Thoracic aorta (tissue), 2 donors: ENCODE measurements at regions not wholly inside any gene's neighbourhood (a gene's known extent, or its start where the extent isn't known, plus 50 kb on each side); places are given as distances from the start of the nearest gene placed in this dataset.
A peak's percentile ranks its signal among the peaks of the same experiment; 100 is the strongest.

Experiments
- ATAC-seq: fragments of 150-250 bp; one replicate; pipeline ENCODE4 v1.8.0; 2017; ENCODE audit warnings: low read depth; ENCODE audit not compliant: insufficient number of reproducible peaks, low FRiP score
- DNase-seq: peaks from one replicate; pipeline ENCODE4 v3.0.0-alpha.2; 2020; ENCODE audit warnings: low spot score
- H3K27ac ChIP-seq, 2 donors: fragments of 200-600 bp; sonication (generic); 1 replicate in 1 of 2; 2 replicates in 1 of 2; pipeline ENCODE4 v1.5.1; 2016; ENCODE audit warnings: mild to moderate bottlenecking in 2 of 2, moderate library complexity in 2 of 2
- H3K27me3 ChIP-seq: fragments of 200-600 bp; sonication (generic); replicated peaks from 2 replicates; pipeline ENCODE4 v1.6.0; 2016; ENCODE audit warnings: mild to moderate bottlenecking; ENCODE audit not compliant: insufficient read depth
- H3K36me3 ChIP-seq: fragments of 200-600 bp; sonication (generic); one replicate; pipeline ENCODE4 v1.5.1; 2016
- H3K4me1 ChIP-seq, 2 donors: fragments of 200-600 bp; sonication (generic); 1 replicate in 1 of 2; 2 replicates in 1 of 2; pipeline versions ENCODE4 v1.5.1 to v1.6.0; 2016; ENCODE audit warnings: low read depth in 2 of 2, mild to moderate bottlenecking in 1 of 2; ENCODE audit not compliant: control insufficient read depth in 1 of 2
- H3K4me3 ChIP-seq: fragments of 200-600 bp; sonication (generic); 2 replicates; pipeline ENCODE4 v1.5.1; 2016; ENCODE audit warnings: mild to moderate bottlenecking
- H3K9me3 ChIP-seq: fragments of 200-600 bp; sonication (generic); 2 replicates; pipeline ENCODE4 v1.5.1; 2016
- CTCF ChIP-seq: fragments of 200-600 bp; sonication (generic); IDR thresholded peaks from one replicate; pipeline ENCODE4 v1.5.1; 2019; ENCODE audit warnings: antibody characterized with exemption

GRCh38 chr6:121582262-121582661 is 146.8 kb downstream of the GJA1 start:
- H3K9me3 ChIP-seq, result no peaks in the 10 kb centered on the region
- no peaks in the 10 kb centered on the region for H3K27me3 ChIP-seq
- peaks cover 6 to 49% of the 10 kb centered on the region in 2 donors for H3K4me1 ChIP-seq
- ATAC-seq (no peak), DNase-seq (no peak)
- H3K4me3 ChIP-seq, result no peak overlapping the region
- TF ChIP-seq CTCF, result no peak
- no peaks in the 10 kb centered on the region for H3K36me3 ChIP-seq
- H3K27ac ChIP-seq, result no peak overlapping the region

DNA sequence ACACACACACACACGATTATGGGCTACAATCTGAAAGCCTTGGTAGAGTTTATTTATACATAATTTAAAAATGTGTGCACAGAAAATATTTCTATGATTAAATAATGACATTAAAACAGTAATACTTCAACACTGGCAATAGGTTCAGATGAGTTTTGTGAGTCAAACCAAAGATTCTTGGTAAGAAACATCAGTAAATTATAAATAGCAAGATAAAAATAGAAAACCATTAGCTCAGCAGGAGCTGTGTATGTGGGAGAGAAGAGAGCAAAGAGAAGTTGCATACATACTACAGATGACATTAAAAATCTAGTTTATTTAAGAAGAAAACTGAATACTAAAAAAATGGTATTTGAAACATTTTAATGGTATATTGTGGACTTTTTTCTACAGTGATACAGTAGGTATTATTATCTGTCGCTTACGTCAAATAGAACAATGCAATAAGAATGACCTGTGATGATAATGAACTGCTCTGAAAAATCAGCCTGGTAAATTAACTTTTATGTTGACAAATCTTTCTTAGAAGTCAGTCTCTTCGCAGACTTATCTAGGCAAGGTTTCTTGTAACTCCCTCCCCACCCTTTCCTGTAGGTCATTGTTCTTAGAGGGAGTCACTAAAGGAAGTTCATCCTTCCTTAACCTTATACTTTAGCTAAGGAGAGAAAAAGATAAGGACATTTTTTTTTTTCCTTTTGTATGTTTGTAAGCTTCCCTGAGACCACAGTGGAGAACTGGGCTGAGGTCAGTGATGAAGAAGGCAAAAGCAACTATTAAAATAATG is 149.3 kb downstream of the GJA1 start:
- H3K27ac ChIP-seq, result peak overlapping the region; percentile 32 to 44
- peak; percentile 91 for ATAC-seq

DNA sequence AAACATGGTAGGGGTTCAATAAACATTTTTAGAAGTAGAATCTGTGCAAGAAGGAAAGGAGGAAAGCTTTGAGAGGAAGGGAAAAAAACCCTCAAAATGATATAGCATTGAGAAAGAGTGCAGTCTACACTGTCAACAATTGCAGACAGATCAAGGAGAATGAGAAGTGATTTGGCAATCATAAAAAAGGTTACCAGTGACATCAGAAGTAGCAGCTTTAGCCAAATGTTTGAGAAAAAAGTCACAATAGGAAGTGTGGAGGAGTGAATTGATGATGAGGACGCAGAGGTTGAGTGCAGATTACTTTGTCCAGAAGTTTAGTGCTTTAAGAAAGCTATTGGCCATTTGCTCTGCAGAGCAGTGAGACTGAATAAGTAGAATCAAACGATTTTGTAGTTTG is 155.0 kb downstream of the GJA1 start:
- no peak for TF ChIP-seq CTCF
- DNase-seq (no peak), ATAC-seq (no peak)
- no peaks in the 10 kb centered on the region for H3K9me3 ChIP-seq
- H3K36me3 ChIP-seq, result no peaks in the 10 kb centered on the region
- H3K4me1 ChIP-seq, result peaks cover 12 to 33% of the 10 kb centered on the region in 2 donors
- no peak overlapping the region for H3K4me3 ChIP-seq
- no peak overlapping the region for H3K27ac ChIP-seq
- H3K27me3 ChIP-seq, result no peaks in the 10 kb centered on the region

More for the DNA sequence above, 149.3 kb downstream of the GJA1 start:
- Histone ChIP-seq H3K4me1 (peaks cover 14 to 51% of the 10 kb centered on the region in 2 donors), H3K36me3 (no peaks in the 10 kb centered on the region), H3K27me3 (no peaks in the 10 kb centered on the region), H3K4me3 (no peak overlapping the region), H3K9me3 (no peaks in the 10 kb centered on the region)
- TF ChIP-seq CTCF, result no peak
- no peak for DNase-seq

GRCh38 chr6:121590916-121591315 is 155.5 kb downstream of the GJA1 start:
- Histone ChIP-seq H3K4me3 (no peak overlapping the region), H3K9me3 (no peaks in the 10 kb centered on the region), H3K4me1 (peaks cover 12 to 31% of the 10 kb centered on the region in 2 donors), H3K27ac (no peak overlapping the region), H3K36me3 (no peaks in the 10 kb centered on the region), H3K27me3 (no peaks in the 10 kb centered on the region)
- ATAC-seq (no peak), DNase-seq (no peak)
- no peak for TF ChIP-seq CTCF

DNA sequence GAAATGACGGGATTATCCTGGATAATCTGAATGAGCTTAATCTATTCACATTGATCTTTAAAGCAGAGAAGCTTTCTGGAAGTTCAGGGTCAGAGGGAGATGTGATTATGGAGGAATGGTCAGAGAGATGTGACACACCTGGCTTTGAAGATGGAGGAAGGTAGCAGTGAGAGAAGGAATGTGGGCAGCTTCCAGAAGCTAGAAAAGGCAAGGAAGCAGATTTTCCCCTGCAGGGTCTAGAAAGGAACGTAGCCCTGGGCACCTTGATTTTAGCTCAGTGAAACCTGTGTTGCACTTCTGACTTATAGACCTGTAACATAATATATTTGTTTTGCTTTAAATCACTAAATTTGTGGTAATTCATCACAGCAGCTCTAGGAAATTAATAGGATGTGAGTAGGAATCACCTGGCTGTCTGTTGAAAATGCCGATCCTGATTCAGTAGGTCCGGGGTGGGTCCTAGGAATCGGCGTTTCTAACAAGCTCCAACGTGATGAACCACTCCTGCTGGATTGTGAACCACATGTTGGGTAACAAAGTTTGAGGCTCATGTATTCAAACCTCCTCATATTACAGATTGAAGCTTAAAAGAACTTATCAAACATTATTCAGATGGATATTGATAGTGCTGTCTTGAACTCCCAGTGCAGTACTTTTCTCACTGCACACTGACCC is 157.0 kb downstream of the GJA1 start:
- Histone ChIP-seq H3K27ac (no peak overlapping the region), H3K27me3 (no peaks in the 10 kb centered on the region), H3K9me3 (no peaks in the 10 kb centered on the region), H3K4me1 (peaks cover 12 to 16% of the 10 kb centered on the region in 2 donors), H3K4me3 (no peak overlapping the region), H3K36me3 (no peaks in the 10 kb centered on the region)
- DNase-seq (no peak), ATAC-seq (no peak)
- TF ChIP-seq CTCF, result no peak
